ENCODE measurements at regions not wholly inside any gene's neighbourhood (a gene's known extent, or its start where the extent isn't known, plus 50 kb on each side); places are given as distances from the start of the nearest gene placed in this dataset.

GRCh38 chr1:219444474-219444873, 168.4 kb downstream of the ZC3H11B start:
- H4K20me1 ChIP-seq (ENCODE audit: insufficient read depth) = no peaks in the 10 kb centered on the region
- TF ChIP-seq CTCF (conservative IDR thresholded peaks at IDR 0.05; ENCODE audit: low read depth, low read length) = no peak
- H3K27ac ChIP-seq = no peak overlapping the region
- no peak overlapping the region for H3K4me2 ChIP-seq
- no peaks in the 10 kb centered on the region for H3K27me3 ChIP-seq (ENCODE audit: insufficient read depth, low read depth)
- H3K4me3 ChIP-seq (IDR thresholded peaks at IDR 0.05; ENCODE audit: insufficient read depth, low read depth, low read length) = no peak overlapping the region
- no peaks in the 10 kb centered on the region for H3K36me3 ChIP-seq (ENCODE audit: insufficient read depth)
- H3K4me1 ChIP-seq (ENCODE audit: low read depth, poor library complexity, severe bottlenecking) = no peaks in the 10 kb centered on the region
- no peak overlapping the region for H3K9ac ChIP-seq
- H3K79me2 ChIP-seq (ENCODE audit: insufficient read depth, low read depth) = no peaks in the 10 kb centered on the region
- H2AFZ ChIP-seq (ENCODE audit: low read depth) = no peak overlapping the region

- H3K9ac ChIP-seq = no peak overlapping the region
- H3K79me2 ChIP-seq (ENCODE audit: insufficient read depth, low read depth) = no peaks in the 10 kb centered on the region
- no peaks in the 10 kb centered on the region for H3K36me3 ChIP-seq (ENCODE audit: insufficient read depth)
- no peaks in the 10 kb centered on the region for H4K20me1 ChIP-seq (ENCODE audit: insufficient read depth)
- H2AFZ ChIP-seq (ENCODE audit: low read depth) = no peak overlapping the region
- H3K4me1 ChIP-seq (ENCODE audit: low read depth, poor library complexity, severe bottlenecking) = no peaks in the 10 kb centered on the region
- no peak overlapping the region for H3K4me2 ChIP-seq
- TF ChIP-seq CTCF (conservative IDR thresholded peaks at IDR 0.05; ENCODE audit: low read depth, low read length) = no peak
- H3K27me3 ChIP-seq (ENCODE audit: insufficient read depth, low read depth) = no peaks in the 10 kb centered on the region
- H3K27ac ChIP-seq = no peak overlapping the region
- no peak overlapping the region for H3K4me3 ChIP-seq (IDR thresholded peaks at IDR 0.05; ENCODE audit: insufficient read depth, low read depth, low read length)
Observed at GRCh38 chr1:219443763-219444162, 169.1 kb downstream of the ZC3H11B start.

- Histone ChIP-seq H3K9ac (no peak overlapping the region), H3K4me1 (ENCODE audit: low read depth, poor library complexity, severe bottlenecking) (no peaks in the 10 kb centered on the region), H3K27me3 (ENCODE audit: insufficient read depth, low read depth) (no peaks in the 10 kb centered on the region), H4K20me1 (ENCODE audit: insufficient read depth) (no peaks in the 10 kb centered on the region), H3K36me3 (ENCODE audit: insufficient read depth) (no peaks in the 10 kb centered on the region), H3K4me3 (IDR thresholded peaks at IDR 0.05; ENCODE audit: insufficient read depth, low read depth, low read length) (no peak overlapping the region), H3K4me2 (no peak overlapping the region), H2AFZ (ENCODE audit: low read depth) (no peak overlapping the region), H3K27ac (no peak overlapping the region), H3K79me2 (ENCODE audit: insufficient read depth, low read depth) (no peaks in the 10 kb centered on the region)
- no peak for TF ChIP-seq CTCF (conservative IDR thresholded peaks at IDR 0.05; ENCODE audit: low read depth, low read length)
Observed at GRCh38 chr1:219442611-219443061, 170.3 kb downstream of the ZC3H11B start.

GRCh38 chr1:219441884-219442283, 171.0 kb downstream of the ZC3H11B start:
- no peaks in the 10 kb centered on the region for H3K36me3 ChIP-seq (ENCODE audit: insufficient read depth)
- H4K20me1 ChIP-seq (ENCODE audit: insufficient read depth) = no peaks in the 10 kb centered on the region
- H3K27me3 ChIP-seq (ENCODE audit: insufficient read depth, low read depth) = no peaks in the 10 kb centered on the region
- no peak overlapping the region for H3K27ac ChIP-seq
- no peaks in the 10 kb centered on the region for H3K4me1 ChIP-seq (ENCODE audit: low read depth, poor library complexity, severe bottlenecking)
- H3K9ac ChIP-seq = no peak overlapping the region
- no peak overlapping the region for H3K4me2 ChIP-seq
- no peak for TF ChIP-seq CTCF (conservative IDR thresholded peaks at IDR 0.05; ENCODE audit: low read depth, low read length)
- no peak overlapping the region for H3K4me3 ChIP-seq (IDR thresholded peaks at IDR 0.05; ENCODE audit: insufficient read depth, low read depth, low read length)
- no peaks in the 10 kb centered on the region for H3K79me2 ChIP-seq (ENCODE audit: insufficient read depth, low read depth)
- no peak overlapping the region for H2AFZ ChIP-seq (ENCODE audit: low read depth)

All from KMS-11 (cell line).